ENCODE measurements at regions not wholly inside any gene's neighbourhood (a gene's known extent, or its start where the extent isn't known, plus 50 kb on each side); places are given as distances from the start of the nearest gene placed in this dataset.
"Not testable (repeated sequence)": the region's sequence is repeated elsewhere in the genome, so short reads cannot be mapped to it uniquely, and the experiment has no call there.

- DNase-seq, result not testable (repeated sequence)
Measured at GRCh38 chr14:106410229-106410628, 883.8 kb downstream of the TMEM121 start.

- no peak for DNase-seq
Measured at GRCh38 chr14:106414464-106414863, 888.1 kb downstream of the TMEM121 start.

GRCh38 chr14:106417224-106418049 is 891.1 kb downstream of the TMEM121 start:
- no peak for DNase-seq

GRCh38 chr14:106419376-106419965 is 893.1 kb downstream of the TMEM121 start:
- DNase-seq, result no peak

GRCh38 chr14:106421431-106422033 is 895.1 kb downstream of the TMEM121 start:
- DNase-seq, result not testable (repeated sequence)

- no peak for DNase-seq
Measured at GRCh38 chr14:106422066-106422465, 895.7 kb downstream of the TMEM121 start.

- not testable (repeated sequence) for DNase-seq
Measured at GRCh38 chr14:106425150-106425549, 898.8 kb downstream of the TMEM121 start.

- no peak for DNase-seq
Measured at GRCh38 chr14:106436310-106436905, 910.0 kb downstream of the TMEM121 start.

GRCh38 chr14:106442857-106443256 is 916.5 kb downstream of the TMEM121 start:
- no peak for DNase-seq

- DNase-seq, result no peak
Measured at GRCh38 chr14:106455026-106455425, 928.6 kb downstream of the TMEM121 start.

- no peak for DNase-seq
Measured at GRCh38 chr14:106459971-106460730, 933.8 kb downstream of the TMEM121 start.

- no peak for DNase-seq
Measured at GRCh38 chr14:106460916-106461315, 934.5 kb downstream of the TMEM121 start.

GRCh38 chr14:106466483-106466882 is 940.1 kb downstream of the TMEM121 start:
- DNase-seq, result not testable (repeated sequence)

- not testable (repeated sequence) for DNase-seq
Measured at GRCh38 chr14:106468869-106469268, 942.5 kb downstream of the TMEM121 start.

- DNase-seq, result not testable (repeated sequence)
Measured at GRCh38 chr14:106470028-106470427, 943.6 kb downstream of the TMEM121 start.

- DNase-seq, result not testable (repeated sequence)
Measured at GRCh38 chr14:106474261-106475028, 948.1 kb downstream of the TMEM121 start.

GRCh38 chr14:106475214-106475613 is 948.8 kb downstream of the TMEM121 start:
- not testable (repeated sequence) for DNase-seq

GRCh38 chr14:106477600-106477999 is 951.2 kb downstream of the TMEM121 start:
- not testable (repeated sequence) for DNase-seq

GRCh38 chr14:106480287-106480686 is 953.9 kb downstream of the TMEM121 start:
- not testable (repeated sequence) for DNase-seq

- DNase-seq, result not testable (repeated sequence)
Measured at GRCh38 chr14:106482213-106482612, 955.8 kb downstream of the TMEM121 start.

- no peak for DNase-seq
Measured at GRCh38 chr14:106487600-106487999, 961.2 kb downstream of the TMEM121 start.

- DNase-seq, result no peak
Measured at GRCh38 chr14:106488291-106488690, 961.9 kb downstream of the TMEM121 start.
